Urinary bladder (tissue), 3 donors: ENCODE measurements at regions not wholly inside any gene's neighbourhood (a gene's known extent, or its start where the extent isn't known, plus 50 kb on each side); places are given as distances from the start of the nearest gene placed in this dataset.

Experiments
- DNase-seq: peaks from one replicate; pipeline ENCODE4 v3.0.0-alpha.2; 2015; ENCODE audit errors: extremely low spot score
- H3K27ac ChIP-seq: one replicate; pipeline ENCODE4 v1.5.1; 2013; ENCODE audit warnings: low read depth, mild to moderate bottlenecking, moderate library complexity
- H3K36me3 ChIP-seq: one replicate; pipeline ENCODE4 v1.6.1; 2013; ENCODE audit warnings: mild to moderate bottlenecking, moderate library complexity; ENCODE audit not compliant: insufficient read depth
- H3K4me1 ChIP-seq: one replicate; pipeline ENCODE4 v1.6.1; 2013; ENCODE audit warnings: mild to moderate bottlenecking, moderate library complexity; ENCODE audit not compliant: insufficient read depth
- H3K4me3 ChIP-seq: one replicate; pipeline ENCODE4 v1.5.1; 2013; ENCODE audit warnings: low read depth, low read length
- WGBS: extraction: QIAGEN DNeasy Blood & Tissue Kit; methylation state at CpG from one replicate; pipeline ENCODE4 v1.1.7; 2013; 5-methylcytosine and 5-hydroxymethylcytosine counted together
- donor health status: healthy with polysubstance abuse.
- donor health status: healthy.

GRCh38 chr6:44538131-44538806 is 150.8 kb downstream of the CDC5L start:
- DNase-seq = no peak
- no peaks in the 10 kb centered on the region for H3K36me3 ChIP-seq
- no peak overlapping the region for H3K4me3 ChIP-seq
- H3K27ac ChIP-seq = no peak overlapping the region
- no peaks in the 10 kb centered on the region for H3K4me1 ChIP-seq
- WGBS = 73% methylated on average over 7 of the region's 7 CpGs

DNA sequence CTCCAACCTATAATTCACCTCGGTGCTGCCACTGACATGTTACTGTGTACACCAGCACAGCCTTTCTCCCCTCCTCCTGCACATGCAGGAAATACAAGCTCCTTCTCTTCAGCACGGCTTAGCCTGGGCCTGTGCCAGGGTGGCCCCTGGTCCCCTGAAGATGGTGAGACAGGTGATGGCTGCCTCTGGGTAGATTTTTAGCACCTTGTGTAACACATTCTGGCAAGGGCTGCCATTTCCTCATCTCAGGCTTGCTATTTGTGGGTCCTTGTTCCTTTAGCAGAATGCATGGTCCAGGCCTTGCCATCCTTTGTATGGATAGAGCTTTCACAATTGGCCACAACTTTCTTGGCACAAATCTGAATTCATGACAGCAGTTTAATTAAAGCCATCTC is 151.3 kb downstream of the CDC5L start:
- Histone ChIP-seq H3K4me1 (no peaks in the 10 kb centered on the region), H3K27ac (no peak overlapping the region), H3K4me3 (no peak overlapping the region), H3K36me3 (no peaks in the 10 kb centered on the region)
- no peak for DNase-seq
- WGBS = 46% methylated on average over 2 of the region's 2 CpGs

- H3K36me3 ChIP-seq = no peaks in the 10 kb centered on the region
- DNase-seq = no peak
- WGBS = 89% methylated on average over 3 of the region's 3 CpGs
Measured at GRCh38 chr6:44539701-44540355, 152.3 kb downstream of the CDC5L start.

DNA sequence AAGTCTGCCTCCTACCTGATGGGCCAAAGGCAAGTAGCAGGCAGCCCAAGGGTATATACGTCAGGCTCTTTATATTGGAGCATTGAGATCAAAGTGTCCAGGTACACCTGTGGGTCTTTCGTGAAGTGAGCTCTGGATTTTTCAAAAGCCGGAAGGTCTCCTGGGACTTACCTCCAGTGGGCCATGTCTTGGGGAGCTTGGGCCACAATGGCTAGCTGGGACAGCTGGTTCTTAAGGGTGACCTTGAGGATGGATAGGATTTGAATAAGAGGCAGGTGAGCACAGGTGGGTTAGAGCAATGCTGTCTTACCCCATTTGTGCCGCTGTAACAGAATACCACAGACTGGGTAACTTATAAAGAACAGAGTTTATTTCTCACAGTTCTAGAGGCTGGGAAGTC is 153.4 kb downstream of the CDC5L start:
- no peak overlapping the region for H3K27ac ChIP-seq
- no peaks in the 10 kb centered on the region for H3K36me3 ChIP-seq
- H3K4me3 ChIP-seq = no peak overlapping the region
- H3K4me1 ChIP-seq = no peaks in the 10 kb centered on the region
- no peak for DNase-seq
- WGBS = 98% methylated on average over 4 of the region's 4 CpGs

More at GRCh38 chr6:44539701-44540355, 152.3 kb downstream of the CDC5L start:
- Histone ChIP-seq H3K4me3 (no peak overlapping the region), H3K4me1 (no peaks in the 10 kb centered on the region), H3K27ac (no peak overlapping the region)

DNA sequence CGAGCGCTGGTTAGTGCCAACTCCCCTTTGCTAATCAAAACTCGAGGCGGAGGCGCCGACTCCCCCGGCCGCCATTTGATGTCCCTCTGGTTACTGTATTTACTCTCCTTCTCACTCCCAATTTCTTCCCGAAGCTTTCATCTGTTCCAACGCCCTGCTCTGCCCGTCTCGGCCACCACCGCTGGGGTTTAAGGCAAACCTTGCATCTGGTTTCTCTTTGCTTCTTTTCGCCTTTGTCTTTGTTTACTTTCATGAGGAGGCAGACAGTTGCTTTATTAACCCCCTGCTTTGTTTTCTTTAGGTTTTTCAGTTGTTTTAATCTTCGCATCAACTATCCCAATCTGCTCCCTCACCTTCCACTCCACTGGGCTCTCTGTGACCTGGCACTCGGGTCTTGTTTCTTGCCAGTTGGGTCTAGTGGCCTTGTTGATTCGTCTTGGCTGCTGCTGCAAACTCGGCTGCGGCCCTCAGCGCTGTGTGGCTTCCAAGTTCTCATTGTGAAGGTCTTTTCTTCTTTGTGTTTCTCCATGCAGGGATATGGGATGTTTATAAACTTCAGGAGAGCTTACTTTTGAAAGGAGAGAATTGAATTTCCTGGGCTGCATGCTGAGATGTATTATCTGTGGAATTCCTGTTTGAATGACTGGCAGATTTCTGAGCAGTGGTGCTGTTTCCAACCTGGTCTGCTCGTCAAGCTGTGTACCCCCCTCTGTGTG is 155.1 kb downstream of the CDC5L start:
- WGBS = 61% methylated on average over 21 of the region's 21 CpGs
- H3K27ac ChIP-seq = no peak overlapping the region
- no peaks in the 10 kb centered on the region for H3K4me1 ChIP-seq
- H3K36me3 ChIP-seq = no peaks in the 10 kb centered on the region
- H3K4me3 ChIP-seq = no peak overlapping the region
- DNase-seq = no peak

GRCh38 chr6:44543664-44544063 is 156.2 kb downstream of the CDC5L start:
- H3K4me1 ChIP-seq = no peaks in the 10 kb centered on the region
- H3K36me3 ChIP-seq = no peaks in the 10 kb centered on the region
- DNase-seq = no peak
- H3K27ac ChIP-seq = no peak overlapping the region
- 97% methylated on average over 3 of the region's 3 CpGs for WGBS
- H3K4me3 ChIP-seq = no peak overlapping the region

- Histone ChIP-seq H3K4me3 (no peak overlapping the region), H3K27ac (no peak overlapping the region), H3K4me1 (no peaks in the 10 kb centered on the region), H3K36me3 (no peaks in the 10 kb centered on the region)
- no peak for DNase-seq
- 80% methylated on average over 1 of the region's 1 CpG for WGBS
Measured at GRCh38 chr6:44545224-44545623, 157.7 kb downstream of the CDC5L start.

DNA sequence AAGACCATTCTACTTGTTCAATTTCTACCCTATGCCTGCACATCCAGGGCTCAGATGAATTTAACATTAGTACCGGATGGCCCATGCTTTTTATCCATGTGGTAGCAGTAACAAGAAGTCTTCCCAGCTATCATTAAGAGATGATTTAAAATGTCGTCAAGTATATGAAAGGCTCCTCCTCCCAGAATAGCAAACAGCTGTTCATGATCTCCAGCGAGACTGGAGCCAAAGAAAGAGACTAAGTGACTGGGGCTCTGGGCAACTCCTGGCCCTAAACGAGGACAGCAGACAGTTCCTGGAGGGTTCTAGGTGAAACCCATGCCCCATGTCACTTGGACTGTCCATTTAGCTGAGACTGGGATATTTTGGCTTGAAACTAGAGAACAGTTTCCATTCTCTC is 160.8 kb downstream of the CDC5L start:
- Histone ChIP-seq H3K27ac (no peak overlapping the region), H3K36me3 (no peaks in the 10 kb centered on the region), H3K4me1 (peaks cover 2% of the 10 kb centered on the region), H3K4me3 (no peak overlapping the region)
- DNase-seq = no peak
- 57% methylated on average over 4 of the region's 4 CpGs for WGBS

DNA sequence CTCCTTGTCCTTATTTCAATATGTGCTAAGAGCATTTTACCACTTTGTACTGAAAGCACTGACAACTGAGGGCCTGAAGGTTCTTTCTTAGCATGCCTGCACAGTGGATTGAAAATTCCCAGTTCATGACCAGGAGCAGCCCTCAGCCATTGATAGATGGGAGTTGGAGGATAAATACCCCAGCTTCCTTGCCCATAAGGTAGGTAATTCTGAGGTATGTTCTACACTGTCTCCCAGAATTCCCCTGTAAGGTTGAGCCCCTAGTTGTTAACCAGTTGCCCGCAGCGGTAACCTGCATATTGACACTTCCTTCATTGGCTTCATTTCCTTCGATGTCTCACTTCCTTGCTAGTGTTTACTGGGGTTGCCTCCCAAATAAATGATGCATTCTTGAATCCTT is 162.0 kb downstream of the CDC5L start:
- Histone ChIP-seq H3K36me3 (no peaks in the 10 kb centered on the region), H3K4me1 (peaks cover 2% of the 10 kb centered on the region), H3K4me3 (no peak overlapping the region), H3K27ac (no peak overlapping the region)
- DNase-seq = no peak
- WGBS = 81% methylated on average over 3 of the region's 3 CpGs

- H3K27ac ChIP-seq = no peak overlapping the region
- H3K36me3 ChIP-seq = no peaks in the 10 kb centered on the region
- DNase-seq = no peak
- peaks cover 2% of the 10 kb centered on the region for H3K4me1 ChIP-seq
- H3K4me3 ChIP-seq = no peak overlapping the region
- WGBS = 94% methylated on average over 4 of the region's 4 CpGs
Measured at GRCh38 chr6:44554194-44554593, 166.7 kb downstream of the CDC5L start.

GRCh38 chr6:44554861-44555260 is 167.4 kb downstream of the CDC5L start:
- no peak overlapping the region for H3K27ac ChIP-seq
- no peak overlapping the region for H3K4me3 ChIP-seq
- peaks cover 2% of the 10 kb centered on the region for H3K4me1 ChIP-seq
- WGBS = 75% methylated on average over 7 of the region's 7 CpGs
- no peaks in the 10 kb centered on the region for H3K36me3 ChIP-seq
- no peak for DNase-seq

GRCh38 chr6:44556046-44556445 is 168.5 kb downstream of the CDC5L start:
- WGBS = 0% methylated on average over 1 of the region's 1 CpG

DNA sequence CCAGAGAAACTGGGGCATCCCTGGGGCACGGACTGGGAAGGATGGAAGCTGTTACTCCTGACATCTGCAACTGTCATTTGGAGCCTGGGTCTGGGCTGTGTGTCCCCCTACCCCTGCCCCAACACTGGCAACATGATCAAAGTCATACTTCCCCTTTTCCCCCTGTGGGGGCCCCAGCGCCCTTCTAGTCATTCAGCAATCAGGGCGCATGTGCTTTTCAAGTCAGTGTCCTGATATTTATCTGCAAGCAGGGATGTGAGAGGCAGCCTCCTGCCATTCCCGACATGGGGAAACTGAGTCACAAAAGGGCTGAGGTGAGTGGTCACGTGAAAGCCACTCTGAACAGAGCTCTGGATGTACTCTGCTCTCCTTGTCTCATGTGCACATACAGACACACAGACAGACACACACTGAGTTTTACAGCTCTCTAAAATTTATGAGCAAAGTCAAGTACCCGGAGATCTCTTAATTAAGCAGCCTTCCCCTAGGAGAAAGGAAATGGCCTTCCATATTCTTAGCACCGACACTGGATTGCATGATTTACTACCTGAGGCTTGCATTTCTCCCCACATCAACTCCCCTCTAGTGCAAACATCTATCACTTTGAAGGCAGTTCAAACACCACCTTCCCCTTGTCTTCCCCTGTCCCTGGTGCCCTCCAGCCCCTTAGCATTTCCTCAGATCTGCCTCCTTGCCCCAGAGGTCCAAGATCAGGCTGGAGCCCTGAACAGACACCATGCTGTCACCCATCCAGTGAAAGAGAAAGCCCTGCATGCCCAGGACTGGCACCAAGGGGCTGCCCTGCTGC is 170.7 kb downstream of the CDC5L start:
- Histone ChIP-seq H3K36me3 (no peaks in the 10 kb centered on the region), H3K4me3 (no peak overlapping the region), H3K27ac (no peak overlapping the region), H3K4me1 (peaks cover 2% of the 10 kb centered on the region)
- 59% methylated on average over 7 of the region's 7 CpGs for WGBS
- no peak for DNase-seq

More at GRCh38 chr6:44556046-44556445, 168.5 kb downstream of the CDC5L start:
- H3K4me3 ChIP-seq = no peak overlapping the region
- DNase-seq = no peak
- H3K27ac ChIP-seq = no peak overlapping the region
- no peaks in the 10 kb centered on the region for H3K36me3 ChIP-seq
- peaks cover 2% of the 10 kb centered on the region for H3K4me1 ChIP-seq
